ENCODE measurements at regions not wholly inside any gene's neighbourhood (a gene's known extent, or its start where the extent isn't known, plus 50 kb on each side); places are given as distances from the start of the nearest gene placed in this dataset.
"Not testable (repeated sequence)": the region's sequence is repeated elsewhere in the genome, so short reads cannot be mapped to it uniquely, and the experiment has no call there.

DNA sequence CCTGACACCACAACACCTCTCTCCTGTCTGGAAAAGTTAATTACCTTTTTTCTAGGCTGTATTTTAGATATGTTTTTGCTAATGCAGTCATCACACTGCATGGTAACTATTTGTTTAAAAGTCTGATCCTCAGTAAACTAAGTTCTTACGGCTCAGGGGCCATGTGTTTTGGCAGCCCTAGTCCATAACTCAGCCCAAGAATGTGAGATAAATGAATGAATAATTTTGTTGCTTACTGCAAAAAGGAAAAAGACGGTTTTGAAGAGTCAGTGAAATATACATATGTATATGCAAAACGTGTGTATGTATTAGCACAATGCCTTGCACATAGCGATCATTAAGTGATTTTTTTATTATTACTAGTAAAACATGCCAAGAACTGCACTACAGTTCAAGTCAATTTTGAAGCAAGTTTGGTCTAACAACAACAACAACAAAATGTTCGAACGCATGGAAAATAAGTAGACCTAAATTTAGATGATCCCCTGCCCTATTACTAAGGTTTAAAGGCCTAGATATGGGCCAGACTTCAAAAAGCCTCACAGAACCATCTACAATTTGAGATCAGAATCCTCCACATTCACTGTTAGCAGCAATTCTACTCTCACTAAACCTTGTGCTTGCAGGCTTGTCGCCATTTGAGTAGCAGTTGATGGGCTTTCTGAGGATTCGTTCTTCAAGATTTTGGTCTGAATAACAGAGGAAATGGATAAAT, 140.0 kb downstream of the NDUFA12 start:
- ChIA-PET POLR2A (no interaction called here), CTCF (no interaction called here)

GRCh38 chr12:94862421-94862820, 141.1 kb downstream of the NDUFA12 start:
- ChIA-PET POLR2A (no interaction called here), CTCF (interaction anchor here (0.6 kb wide), 1 partner anchor 180 kb away, joined by 3 read pairs; no protein-coding TSS in a partner anchor)

DNA sequence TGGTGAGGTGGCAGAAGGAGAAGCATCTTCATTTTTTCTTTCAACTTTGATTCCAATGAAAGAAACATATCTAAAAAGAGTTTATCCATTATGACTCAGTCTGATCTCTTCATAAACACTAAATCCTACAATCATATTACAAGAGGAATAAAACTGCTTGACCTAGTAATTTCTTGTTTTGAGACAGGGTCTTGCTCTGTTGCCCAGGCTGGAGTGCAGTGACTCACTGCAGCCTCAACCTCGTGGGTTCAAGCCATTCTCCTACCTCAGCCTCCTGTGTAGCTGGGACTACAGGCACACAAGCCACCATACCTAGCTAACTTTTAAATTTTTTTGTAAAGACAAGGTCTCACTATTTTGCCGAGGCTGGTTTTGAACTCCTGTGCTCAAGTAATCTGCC, 147.2 kb downstream of the NDUFA12 start:
- CTCF ChIA-PET = no interaction called here
- POLR2A ChIA-PET = no interaction called here

GRCh38 chr12:94855853-94856252, 147.6 kb downstream of the NDUFA12 start:
- ChIA-PET POLR2A (no interaction called here), CTCF (no interaction called here)

DNA sequence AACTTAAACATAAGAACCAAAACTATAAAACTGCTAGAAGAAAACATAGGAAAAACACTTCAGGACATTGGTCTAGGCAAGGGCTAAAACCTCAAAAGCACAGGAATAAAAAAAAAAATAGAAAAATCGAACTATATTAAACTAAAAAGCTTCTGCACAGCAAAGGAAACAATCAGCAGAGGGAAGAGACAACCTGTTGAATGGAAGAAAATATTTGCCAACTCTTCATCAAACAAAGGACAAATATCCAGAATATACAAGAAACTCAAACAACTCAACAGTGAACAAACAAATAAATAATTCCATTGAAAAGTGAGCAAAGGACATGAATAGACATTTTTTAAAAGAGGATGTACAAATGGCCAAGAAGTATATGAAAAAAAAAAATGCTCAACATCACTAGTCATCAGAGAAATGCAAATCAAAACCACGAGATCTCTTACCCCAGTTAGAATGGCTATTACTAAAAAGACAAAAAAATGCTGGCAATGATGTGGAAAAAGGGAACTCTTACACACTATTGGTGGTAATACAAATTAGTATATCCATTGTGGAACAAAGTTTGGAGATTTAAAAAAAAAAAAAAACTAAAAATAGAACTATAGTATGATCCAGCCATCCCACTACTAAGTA, 152.0 kb downstream of the NDUFA12 start:
- CTCF ChIA-PET = no interaction called here
- POLR2A ChIA-PET = no interaction called here

DNA sequence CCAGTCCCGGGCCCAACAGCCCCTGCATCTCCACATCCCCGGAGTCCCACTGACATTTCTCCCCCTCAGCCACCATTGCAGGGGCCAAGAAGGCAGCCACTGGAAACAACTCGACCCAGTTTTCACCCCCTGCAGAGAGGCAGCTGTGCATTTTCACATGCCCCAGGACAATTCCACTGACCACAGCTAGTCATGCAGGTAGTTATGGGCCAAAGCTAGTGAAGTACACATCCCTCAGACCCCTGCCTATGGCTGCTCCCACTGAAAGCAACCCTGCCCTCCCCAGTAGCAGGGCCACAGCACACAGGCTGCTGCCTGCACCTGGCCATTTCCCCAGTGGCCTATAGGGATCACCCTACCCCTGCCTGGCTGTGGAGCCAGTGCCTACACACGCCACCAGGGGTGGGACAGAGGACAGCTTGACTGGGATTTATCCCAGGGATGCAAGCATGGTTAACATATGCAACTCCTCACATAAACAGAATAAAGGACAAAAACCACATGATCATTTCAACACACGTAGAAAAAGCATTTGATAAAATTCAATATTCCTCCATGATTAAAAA, 154.0 kb downstream of the NDUFA12 start:
- ChIA-PET CTCF (no interaction called here), POLR2A (interaction anchor here (0.7 kb wide), 1 partner anchor 105 kb away, joined by 5 read pairs; no protein-coding TSS in a partner anchor)

- ChIA-PET CTCF (no interaction called here), POLR2A (no interaction called here)
Observed at GRCh38 chr12:94848966-94849365, 154.5 kb downstream of the NDUFA12 start.

GRCh38 chr12:94845110-94845509, 158.4 kb downstream of the NDUFA12 start:
- POLR2A ChIA-PET = no interaction called here
- CTCF ChIA-PET = no interaction called here

GRCh38 chr12:94844452-94844851, 159.0 kb downstream of the NDUFA12 start:
- POLR2A ChIA-PET = no interaction called here
- CTCF ChIA-PET = no interaction called here

DNA sequence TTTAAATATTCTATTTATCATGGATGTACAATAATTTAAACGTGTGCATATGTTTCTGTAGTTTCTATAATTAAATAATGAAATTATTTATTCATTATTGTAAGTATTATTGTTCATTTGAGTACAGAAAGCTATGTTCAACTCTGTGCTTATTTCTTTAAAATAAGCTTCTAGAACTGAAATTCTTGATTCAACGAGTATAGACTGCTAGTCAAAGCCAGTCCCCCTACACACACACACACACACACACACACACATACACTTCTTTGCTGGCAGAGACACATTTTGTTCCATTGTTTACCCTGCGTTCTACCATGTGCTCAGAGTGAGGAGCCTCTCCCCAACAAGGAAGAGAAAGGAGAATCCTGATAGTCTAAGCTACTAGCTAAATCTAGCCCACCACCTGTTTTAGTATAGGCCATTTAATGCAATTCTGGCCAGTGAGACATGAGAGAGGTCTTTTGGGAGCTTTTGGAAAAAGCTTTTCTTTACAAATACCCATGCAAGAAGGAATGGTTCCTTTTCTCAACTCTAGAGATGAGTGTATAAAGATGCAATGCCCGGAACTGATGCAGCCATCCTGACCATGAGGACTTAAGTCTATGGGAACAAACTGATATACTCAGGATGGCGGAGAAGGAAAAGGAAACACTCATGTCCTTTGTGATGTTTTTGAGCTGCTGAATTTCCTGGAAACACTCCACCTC, 161.4 kb downstream of the NDUFA12 start:
- CTCF ChIA-PET = no interaction called here
- POLR2A ChIA-PET = no interaction called here

- ChIA-PET CTCF (no interaction called here), POLR2A (no interaction called here)
Observed at GRCh38 chr12:94841177-94841576, 162.3 kb downstream of the NDUFA12 start.

- POLR2A ChIA-PET = no interaction called here
- CTCF ChIA-PET = no interaction called here
Observed at GRCh38 chr12:94839347-94839746, 164.2 kb downstream of the NDUFA12 start.

DNA sequence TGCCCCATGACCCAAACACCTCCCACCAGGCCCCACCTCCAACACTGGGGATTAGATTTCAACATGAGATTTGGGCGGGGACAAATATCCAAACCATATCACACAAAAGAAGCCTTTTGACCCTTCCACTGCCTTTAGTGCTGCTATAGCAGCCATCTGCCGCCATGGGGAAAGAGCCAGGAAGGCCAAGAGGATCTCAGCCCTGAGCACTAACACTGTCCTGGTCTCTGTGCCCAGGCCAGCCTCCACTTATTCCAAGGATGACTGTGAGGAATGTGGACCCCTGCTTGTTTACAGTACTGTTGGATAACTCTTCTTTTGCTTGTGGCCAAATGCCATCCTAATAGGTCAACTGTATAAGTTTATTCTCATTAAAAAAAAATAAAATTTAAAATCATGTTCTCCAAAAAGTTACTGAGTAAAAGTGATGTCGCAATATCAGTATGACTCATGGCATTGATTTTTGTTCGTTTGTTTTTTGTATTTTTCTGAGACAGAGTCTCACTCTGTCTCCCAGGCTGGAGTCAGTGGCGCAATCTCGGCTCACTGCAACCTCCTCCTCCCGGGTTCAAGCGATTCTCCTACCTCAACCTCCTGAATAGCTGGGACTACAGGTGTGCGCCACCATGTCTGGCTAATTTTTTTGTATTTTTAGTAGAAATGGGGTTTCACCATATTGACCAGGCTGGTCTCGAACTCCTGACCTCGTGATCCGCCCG, 166.4 kb downstream of the NDUFA12 start:
- POLR2A ChIA-PET, CTCF ChIA-PET: not testable (repeated sequence)

DNA sequence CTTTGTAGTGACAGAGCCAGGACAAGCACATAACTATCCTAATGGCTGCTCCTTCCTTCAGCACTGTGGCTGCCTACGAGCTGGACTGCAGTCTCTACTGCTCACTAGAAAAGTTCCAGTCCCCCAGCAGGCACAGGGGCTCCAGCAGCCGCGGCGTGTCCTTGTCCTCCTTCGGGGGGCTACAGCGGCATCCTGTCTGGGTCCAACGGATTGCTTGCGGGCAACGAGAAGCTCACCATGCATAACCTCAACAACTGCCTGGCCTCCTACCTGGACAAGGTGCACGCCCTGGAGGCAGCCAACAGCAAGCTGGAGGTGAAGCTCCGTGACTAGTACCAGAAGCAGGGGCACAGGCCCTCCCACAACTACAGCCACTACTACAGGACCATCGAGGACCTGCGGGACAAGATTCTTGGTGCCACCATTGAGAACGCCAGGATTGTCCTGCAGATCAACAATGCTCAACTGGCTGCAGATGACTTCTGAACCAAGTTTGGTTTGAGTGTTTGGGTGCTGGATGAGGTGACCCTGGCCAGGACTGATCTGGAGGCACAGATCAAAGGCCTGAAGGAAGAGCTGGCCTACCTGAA, 169.4 kb downstream of the NDUFA12 start:
- CTCF ChIA-PET = no interaction called here
- POLR2A ChIA-PET = no interaction called here

GRCh38 chr12:94832780-94833681, 170.5 kb downstream of the NDUFA12 start:
- ChIA-PET CTCF (no interaction called here), POLR2A (no interaction called here)

GRCh38 chr12:94832105-94832504, 171.4 kb downstream of the NDUFA12 start:
- CTCF ChIA-PET = no interaction called here

DNA sequence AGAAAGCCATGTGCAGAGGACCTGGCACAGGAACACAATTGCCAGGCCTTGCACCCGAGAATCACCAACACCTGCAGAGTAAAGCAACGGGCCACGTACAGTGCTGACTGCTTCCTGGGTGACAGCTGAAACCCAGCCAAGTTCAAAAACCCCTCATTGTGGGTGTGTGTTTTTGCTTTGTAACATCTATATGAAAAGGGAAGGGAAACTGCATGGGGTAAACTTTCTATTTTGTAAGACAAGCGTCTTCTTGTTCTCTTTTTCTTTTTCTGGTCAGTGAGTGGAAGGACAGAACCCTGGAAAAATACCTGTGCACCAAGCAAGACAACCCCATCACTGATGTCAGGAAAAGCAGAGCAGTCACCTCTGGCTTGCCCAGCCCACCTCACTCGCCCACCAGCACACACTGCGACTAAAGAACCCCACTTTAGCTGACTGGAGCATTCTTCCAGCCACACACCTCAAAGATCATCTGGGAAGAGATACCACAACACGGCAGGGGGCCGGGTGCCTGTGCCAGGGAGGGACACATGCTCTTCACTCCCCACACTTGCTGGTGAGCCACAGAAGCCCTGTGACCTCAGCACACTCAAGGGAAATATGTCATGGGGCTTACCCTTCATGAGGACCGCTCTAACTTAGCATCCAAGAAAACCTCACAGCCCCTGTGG, 172.3 kb downstream of the NDUFA12 start:
- ChIA-PET CTCF (no interaction called here), POLR2A (no interaction called here)

More at GRCh38 chr12:94832105-94832504, 171.4 kb downstream of the NDUFA12 start:
- POLR2A ChIA-PET = no interaction called here

DNA sequence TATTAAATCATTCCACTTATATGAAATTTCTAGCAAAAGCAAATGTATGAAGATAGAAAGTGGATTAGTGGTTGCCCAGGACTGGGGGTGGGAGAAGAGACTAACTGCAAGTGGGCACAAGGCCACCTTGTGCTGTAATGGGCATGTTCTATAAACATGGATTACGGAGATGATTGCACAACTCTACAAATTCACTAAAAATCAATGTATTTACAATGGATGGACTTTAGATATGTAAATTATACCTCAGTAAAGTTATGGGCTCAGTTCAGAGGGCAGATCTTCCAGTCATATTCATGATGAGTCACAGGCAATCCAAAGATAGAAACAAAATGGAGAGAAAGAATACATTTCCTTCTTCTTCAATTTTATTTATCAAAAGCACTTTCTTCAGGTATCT, 173.9 kb downstream of the NDUFA12 start:
- ChIA-PET CTCF (no interaction called here), POLR2A (no interaction called here)

All from activated CD8-positive, alpha-beta memory T cell treated with anti-CD3 and anti-CD28 coated beads for 36 hours (primary cell).